Cerebellar cortex (tissue), 1 donor: ENCODE measurements at regions not wholly inside any gene's neighbourhood (a gene's known extent, or its start where the extent isn't known, plus 50 kb on each side); places are given as distances from the start of the nearest gene placed in this dataset.

ENCODE experiments used
- DNase-seq: peaks from one replicate; pipeline ENCODE4 v3.0.0-alpha.2; 2015; ENCODE audit warnings: low spot score

DNA sequence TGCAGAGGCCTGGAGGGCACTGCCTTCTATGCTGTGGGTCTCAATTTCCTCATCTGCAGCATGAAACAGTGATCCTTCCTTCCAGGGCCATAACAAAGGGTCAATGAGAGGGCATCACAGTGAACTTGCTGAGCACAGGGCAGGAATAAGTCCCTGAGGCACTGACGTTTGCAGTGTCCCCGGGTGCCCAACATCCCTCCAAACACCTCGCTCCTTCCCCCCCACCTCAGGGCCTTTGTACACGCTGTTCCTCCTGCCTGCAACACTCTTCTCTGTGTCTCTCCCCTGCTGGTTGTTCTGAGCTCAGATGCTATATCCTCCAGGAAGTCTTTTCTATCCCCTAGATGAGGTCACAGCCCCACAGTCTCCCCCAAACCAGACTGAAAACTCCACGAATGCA, 59.7 kb upstream of the TCF20 start:
- no peak for DNase-seq

DNA sequence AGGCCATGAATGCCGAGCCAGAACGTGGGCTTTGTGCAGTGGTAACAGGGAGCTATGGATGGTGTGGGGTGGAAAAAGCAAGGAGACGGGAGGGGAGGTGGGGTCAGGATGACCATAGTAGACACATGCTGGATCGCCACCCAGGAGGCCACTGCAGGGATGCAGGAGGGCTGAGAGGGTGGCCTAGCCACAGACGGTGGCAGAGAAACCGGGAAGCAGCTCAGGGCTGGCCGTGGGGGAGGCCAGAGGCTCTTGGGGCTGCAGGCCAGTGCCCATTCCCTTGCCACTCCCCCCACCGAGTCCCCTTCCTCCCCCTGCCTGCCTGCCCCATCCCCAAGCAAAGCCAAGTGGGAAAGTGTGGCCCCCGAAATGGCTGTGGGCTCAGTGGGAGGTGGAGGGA, 59.1 kb upstream of the TCF20 start:
- DNase-seq: no peak

DNA sequence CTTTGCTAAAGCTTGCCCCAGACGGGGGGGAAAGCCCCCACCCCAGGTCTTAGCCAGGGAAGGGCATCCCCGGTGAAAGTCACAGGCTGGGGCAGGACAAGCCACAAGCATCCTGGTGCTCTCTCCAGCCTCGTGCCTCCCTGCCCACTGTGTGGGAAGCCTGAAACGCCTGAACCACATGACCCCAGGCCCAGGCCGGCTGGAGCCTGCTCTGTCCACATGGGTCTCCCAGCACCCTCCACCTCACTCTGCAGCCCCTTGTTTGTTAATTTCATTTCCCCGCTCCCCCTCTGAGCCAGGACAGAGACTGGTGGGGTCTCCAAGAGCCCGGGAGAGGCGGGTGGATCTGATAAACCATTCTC, 58.3 kb upstream of the TCF20 start:
- no peak for DNase-seq

DNA sequence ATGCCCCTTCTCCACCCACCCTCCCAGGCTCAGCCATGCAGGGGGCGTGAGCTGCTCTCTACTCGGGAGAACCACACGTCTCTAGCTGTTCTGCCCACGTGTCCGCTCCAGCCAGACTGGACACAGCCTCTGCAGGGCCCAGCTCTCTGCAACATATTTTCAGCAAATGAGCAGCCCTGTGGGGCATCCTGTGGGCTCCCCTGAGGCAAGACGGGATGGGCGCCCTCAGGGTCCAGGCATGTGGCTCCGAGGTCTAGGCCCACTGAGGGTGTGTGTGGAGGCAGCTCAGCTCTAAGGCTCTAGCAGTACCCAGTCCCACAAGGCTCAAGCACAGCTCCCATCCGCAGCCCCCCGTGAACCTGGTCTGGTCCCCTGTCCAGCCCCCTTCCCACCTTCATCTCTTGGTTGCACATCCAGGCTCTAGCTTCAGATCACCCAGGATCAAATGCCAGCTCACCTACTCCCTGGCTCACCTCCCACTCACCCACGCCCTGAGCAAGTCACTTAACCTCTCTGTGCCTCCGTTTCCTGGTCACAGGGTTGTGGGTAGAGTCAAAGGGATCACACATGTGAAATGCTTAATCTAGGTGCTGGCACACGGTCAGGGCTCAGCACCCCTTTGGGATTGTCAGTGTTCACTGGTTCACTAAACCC, 57.8 kb upstream of the TCF20 start:
- DNase-seq: no peak

DNA sequence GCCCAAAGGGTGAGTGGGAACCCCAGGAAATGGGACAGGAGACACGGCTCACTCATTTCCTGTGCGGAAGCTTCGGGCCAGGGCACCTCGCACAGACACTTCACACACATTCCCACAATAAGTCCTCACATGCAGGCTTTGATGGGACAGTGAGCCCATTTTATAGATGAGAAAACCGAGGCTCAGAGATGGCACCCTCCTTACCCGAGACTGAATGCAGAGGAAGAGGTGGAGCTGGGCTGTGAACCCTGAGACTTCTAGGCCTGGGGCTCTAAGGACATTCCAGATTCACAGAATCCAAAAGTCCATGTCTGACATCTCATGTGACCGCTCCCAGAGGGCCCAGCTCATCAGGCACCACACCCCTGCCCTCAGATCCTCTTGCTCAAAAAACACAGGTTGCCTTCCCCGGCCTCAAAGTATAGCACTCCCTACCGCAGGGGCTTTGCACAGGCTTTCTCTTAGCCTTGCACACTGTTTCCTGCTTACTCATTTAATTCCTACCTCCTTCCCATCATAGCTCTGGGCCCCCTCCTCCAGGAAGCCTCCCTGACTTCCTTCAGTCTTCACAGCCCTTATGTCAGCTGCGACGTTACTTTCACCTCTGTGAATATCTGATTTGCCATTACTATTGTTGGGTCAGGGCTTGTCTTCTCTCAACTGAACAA, 57.1 kb upstream of the TCF20 start:
- DNase-seq: no peak

DNA sequence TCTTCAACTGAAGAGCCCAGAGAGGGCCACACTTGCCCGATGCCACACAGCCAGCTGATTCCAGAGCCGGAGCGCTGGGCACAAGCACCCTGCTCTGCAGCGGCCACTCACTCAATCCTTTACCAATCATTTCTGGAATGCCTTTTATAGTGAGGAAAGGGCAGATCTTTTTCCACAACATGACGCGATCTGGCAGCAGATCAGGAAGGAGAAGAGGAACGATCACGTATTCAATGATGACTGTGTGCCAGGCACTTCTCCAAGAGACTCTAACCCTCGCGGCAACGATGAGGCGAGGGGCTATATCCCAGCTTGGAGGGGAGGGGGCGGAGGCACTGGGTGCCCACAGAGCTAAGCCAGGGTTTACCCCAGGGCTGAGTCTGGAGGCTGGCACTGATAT, 56.3 kb upstream of the TCF20 start:
- no peak for DNase-seq

DNA sequence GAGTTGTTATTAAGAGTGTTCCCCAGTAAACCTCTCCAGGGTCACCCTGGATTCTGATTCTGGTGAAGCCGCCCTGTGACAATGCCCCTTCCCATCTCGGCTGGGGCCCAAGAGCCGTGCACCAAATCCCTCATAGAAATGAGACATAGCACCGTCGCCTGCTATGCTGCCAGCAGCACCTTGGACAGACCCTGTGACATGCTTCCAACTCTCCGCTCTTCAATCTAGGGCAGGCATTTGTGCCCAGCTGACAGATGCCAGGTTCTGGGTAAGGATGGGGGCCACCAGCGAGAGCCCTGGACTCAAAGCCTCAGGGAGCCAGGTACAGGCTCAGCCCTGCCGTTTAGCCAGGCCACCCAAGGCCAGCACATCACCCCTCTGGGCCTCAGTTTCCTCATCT, 55.8 kb upstream of the TCF20 start:
- peak; percentile 63 for DNase-seq

DNA sequence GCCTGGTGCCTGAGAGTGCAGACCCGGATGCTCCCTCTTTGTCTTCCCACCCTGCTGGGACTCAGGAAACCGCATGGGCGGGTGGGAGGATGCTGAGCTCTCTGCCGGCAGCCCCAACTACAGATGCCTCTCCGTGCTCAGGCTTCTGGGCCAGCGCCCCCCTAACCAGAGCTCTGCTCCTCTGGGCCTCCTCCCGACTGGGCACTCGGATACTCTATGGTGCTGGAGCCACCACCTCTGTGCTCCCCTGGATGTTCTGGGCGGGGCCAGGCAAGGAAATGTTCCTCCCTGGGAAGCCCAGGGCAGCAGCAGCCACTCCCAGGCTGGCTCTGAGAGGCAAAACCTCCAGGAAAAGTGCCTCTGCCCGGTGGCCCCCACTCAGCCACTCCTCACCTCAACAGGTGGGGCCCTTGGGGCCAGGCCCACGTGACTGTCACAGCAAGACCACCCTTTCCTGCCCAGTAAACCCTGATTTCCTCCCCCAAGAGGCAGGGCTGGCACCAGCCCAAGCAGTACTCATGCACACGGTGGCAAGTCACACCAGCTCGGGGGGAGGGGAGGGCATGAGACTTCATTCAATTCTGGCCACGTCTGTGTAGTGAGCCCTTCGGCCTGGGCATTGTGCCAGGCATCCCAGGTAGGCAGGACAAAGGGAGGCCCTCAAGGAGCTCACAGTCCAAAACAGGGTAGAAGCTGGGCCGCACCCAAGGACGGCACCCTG, 54.7 kb upstream of the TCF20 start:
- no peak for DNase-seq

DNA sequence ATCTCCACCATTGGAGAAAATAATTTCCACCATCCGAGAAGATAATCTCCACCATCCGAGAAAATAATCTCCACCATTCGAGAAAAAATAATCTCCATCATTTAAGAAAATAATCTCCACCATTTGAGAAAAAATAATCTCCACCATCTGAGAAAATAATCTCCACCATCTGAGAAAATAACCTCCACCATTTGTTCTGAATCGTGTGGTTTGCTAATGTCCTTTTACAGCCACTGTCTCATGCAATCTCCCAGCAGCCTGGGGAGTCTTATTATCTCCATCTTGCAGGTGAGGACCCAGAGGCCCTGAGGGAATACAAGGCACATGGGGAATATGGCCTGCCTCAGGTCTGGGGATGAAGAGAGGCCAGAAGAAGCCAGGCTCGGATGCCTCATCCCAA, 54.1 kb upstream of the TCF20 start:
- no peak for DNase-seq

DNA sequence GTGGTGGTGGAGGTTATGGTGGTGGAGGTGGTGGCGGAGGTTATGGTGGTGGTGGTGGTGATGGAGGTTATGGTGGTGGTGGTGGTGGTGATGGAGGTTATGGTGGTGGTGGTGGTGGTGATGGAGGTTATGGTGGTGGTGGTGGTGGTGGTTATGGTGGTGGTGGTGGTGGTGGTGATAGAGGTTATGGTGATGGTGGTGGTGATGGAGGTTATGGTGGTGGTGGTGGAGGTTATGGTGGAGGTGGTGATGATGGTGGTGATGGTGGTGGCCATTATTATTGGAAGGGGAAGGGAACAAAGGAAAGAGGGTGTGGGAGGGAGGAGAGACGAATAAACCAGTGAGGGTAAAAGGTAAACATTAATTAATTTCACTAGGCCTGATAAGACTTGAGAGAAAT, 53.5 kb upstream of the TCF20 start:
- no peak for DNase-seq

DNA sequence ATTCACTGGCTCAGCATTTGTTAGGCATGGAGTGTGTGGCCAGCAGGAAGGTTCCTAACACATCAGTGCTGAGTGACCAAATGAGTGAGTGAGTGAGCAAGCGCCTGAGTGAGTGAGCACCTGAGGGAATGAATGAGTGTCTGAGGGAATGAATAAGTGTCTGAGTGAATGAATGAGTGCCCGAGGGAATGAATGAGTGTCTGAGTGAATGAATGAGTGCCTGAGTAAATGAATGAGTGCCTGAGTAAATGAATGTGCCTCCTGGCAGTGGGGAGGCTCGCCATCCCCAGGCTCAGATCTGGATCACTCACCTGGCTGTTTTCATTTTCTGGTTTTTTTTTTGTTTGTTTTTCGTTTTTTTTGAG, 52.1 kb upstream of the TCF20 start:
- no peak for DNase-seq

DNA sequence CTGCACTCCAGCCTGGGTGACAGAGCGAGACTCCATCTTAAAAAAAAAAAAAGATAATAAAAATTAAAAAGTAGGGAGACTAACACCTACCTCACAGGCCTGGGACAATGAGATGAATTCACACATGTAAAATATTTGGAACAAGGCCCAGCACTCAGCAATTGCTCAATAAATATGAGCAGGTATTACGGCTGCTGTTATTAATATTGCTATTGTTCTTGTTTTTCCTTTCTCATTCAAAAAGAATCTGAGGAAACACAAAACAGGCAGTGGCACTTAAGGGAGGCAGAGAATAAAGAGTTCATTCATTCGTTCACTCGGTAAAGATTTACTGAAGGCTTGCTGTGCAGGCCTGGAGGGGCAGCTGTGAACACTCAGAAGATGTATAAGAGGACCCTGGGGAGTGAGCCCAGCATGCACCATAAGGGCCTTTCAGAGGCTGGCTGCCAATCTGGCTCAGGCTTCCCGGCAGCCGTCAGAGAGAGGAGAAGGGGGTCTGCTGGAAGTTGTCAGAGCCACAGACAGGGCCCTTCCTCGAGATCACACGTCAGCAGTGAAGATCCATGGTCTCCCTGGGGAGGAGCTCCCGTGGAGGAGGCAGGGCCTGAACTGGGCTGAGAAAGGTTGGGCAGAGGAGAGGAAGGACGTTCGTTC, 51.6 kb upstream of the TCF20 start:
- no peak for DNase-seq

DNA sequence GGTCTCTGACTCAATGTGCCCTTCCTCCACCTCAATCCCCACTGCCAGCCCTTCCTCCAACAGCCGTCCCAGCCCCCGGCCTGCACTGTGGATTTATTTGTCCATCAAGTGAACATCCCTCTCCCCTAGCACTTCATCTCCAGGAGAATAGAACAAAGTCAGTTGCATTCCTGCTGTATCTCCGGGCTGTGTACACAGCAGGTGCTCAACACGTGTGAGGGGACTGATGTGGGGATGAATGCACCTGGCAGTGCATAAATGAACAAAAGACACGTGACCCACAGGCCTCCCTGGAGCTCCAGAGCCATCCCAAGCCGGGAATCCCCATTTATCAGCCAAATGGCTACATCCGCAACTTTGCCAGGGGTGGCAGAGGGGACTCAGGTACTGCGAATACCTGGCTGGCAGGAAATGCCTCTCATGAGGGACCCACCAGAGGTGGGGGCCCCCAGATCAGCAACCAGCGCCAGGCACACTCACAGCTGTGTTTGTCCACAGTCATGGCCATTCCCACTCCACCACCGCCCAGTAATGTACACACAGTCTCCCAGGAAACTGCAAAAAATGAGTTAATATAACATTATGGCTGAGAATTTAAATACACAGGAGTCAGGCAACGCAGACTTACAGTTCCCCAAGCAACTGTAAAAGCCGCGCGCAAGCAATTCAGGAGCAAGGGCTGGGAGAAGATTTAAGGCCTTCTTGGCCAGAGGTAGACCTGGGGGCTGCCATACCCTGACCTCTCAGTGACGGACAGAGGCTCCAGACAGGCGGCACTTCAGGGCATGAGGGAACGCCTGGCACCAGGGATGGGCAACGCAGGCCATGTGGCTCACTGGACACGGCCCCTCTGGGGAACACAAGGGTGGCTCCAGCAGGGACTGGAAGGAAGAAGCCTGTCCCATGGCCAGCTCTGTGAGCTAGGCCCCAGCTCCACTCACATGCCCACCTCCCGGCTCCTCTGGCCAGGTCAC, 50.3 kb upstream of the TCF20 start:
- no peak for DNase-seq
